ENCODE measurements at regions not wholly inside any gene's neighbourhood (a gene's known extent, or its start where the extent isn't known, plus 50 kb on each side); places are given as distances from the start of the nearest gene placed in this dataset.
A peak's percentile ranks its signal among the peaks of the same experiment; 100 is the strongest.

GRCh38 chr10:113326160-113327111 lies 226.4 kb upstream of the HABP2 start:
- DNase-seq (ENCODE audit: low spot score) = peak; percentile 82

DNA sequence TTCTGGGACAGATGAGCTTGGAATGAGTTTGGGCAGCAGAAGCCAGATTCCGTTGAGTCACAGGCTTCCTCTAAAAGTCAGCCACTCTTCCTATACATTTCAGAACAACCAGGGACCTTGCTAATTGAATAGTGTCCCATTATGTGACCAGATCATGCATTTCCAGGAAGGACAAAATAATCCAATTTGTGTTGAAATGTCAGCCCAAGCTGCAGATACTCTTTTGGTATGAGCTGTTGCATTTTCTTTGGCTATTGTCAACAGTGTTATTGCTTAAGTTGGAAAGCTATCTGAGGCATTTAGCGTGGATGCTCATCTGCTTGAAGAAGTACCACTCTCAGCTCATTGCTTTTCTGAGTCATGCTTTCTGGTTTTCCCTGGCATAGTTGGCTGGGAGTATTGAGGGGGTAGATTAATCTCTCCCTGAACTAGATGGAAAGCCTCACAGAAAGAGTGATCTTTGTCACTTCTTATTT lies 223.7 kb upstream of the HABP2 start:
- DNase-seq (ENCODE audit: low spot score) = no peak

GRCh38 chr10:113331961-113332360 lies 220.9 kb upstream of the HABP2 start:
- no peak for DNase-seq (ENCODE audit: low spot score)

GRCh38 chr10:113333313-113333712 lies 219.5 kb upstream of the HABP2 start:
- DNase-seq (ENCODE audit: low spot score) = no peak

DNA sequence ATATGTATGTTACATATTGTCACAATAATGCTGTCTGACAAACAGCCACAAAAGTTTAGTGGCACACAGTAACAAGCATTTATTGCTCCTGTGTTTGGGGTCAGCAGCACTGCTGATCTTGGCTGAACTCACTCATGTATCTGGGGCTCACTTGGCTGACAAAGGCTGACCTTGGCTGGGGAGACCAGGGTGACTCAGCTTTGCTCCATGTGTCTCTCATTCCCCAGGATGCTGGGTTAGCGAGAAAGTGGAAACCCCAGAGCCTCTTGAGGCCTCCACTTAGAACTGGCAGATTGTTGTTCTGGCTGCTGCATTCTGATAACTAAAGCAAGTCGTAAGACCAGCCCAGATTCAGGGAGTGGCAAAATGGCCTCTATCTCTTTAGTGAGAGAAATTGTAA lies 217.3 kb upstream of the HABP2 start:
- DNase-seq (ENCODE audit: low spot score) = no peak

- DNase-seq (ENCODE audit: low spot score) = no peak
Observed at GRCh38 chr10:113336549-113337130, 216.2 kb upstream of the HABP2 start.

DNA sequence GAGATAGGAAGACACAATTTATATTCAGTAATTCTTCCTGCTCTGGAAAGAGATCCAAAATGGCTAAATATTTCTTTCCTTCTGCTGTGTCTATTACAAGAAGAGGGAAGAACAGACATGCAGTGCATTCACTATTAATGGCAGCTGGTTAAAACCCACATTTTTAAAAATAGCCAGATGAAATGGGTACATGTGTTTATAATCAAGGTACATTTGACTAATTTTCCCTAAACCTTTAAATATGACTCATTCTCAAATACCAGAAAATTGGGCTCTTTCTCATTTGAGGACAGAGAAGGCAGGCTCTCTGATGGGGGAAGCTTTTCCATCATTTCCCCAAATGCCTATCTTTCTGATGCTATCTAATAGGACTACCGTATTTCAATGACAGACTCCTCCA lies 215.7 kb upstream of the HABP2 start:
- no peak for DNase-seq (ENCODE audit: low spot score)

DNA sequence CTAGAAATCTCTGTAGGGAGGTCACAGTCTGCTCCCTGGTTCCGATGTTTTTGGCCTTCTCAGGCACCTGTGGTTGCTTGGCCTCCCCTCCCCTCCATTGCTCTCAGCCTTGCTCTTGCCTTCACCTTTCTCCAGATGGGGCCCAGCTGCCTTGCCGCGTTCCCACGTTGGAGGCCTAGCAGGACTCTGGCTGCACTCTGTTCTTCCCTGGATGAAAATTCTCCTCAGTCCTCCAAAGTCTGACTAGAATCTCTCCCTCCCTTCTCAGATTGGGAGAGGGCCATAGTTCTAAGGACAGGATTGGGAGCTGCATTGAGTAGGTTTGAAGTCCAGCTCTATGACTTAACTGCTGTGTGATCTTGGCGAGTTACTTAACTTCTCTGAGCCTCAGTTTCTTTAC lies 213.7 kb upstream of the HABP2 start:
- DNase-seq (ENCODE audit: low spot score) = no peak

DNA sequence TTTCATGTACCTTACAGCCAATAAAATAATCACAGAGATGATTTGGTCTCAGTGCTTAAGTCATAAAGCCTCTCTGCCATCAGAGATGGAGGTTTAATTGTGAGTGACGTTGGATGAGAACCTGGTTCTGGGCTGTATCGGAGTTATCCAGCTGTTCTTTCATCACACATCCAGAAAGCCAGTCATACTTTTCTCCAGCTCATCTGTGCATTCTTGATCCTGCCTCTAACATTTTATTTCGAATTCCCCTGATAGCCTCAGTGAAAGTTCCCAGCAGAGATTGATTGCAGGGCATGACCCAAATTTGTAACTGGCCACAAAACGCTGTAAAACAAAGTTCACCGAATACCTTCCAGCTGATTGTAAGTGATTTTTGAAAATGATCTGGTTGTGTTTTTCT lies 212.6 kb upstream of the HABP2 start:
- DNase-seq (ENCODE audit: low spot score) = no peak

GRCh38 chr10:113341138-113341537 lies 211.7 kb upstream of the HABP2 start:
- no peak for DNase-seq (ENCODE audit: low spot score)

DNA sequence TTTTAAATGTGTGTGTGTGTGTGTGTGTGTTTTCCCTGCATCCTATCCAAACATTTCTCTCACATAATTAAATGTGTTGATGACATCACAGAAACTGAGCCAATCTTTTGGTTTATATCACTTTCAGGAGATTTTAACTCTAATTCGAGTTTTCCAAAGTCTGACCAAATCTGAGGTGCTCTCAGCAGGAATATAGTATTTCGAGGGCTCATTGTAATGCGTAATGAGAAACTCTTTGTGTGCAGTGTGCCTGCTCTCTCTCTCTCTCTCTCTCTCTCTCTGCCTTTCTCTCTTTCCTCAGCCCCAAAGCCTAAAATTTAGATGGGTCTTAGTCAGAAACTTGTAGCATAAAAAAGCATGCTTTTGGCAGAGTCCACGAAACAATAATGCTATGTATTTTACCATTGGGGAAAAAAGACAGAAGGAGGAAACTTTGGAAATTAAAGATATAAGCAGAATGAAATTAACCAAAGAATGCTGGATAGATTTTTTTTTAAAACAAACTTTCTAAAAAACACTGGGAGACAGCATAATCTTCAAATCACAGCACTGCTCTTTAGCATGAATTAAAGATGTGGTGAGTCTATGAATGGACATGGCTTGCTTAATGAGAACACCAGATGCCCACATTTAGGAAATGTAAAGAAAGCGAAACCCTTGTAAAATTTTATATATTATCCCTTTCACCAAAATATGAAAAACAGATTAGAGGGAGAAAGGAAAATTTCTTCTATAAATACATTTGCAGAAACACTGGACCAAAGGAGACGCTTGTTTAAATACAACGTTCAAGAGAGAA lies 206.8 kb upstream of the HABP2 start:
- no peak for DNase-seq (ENCODE audit: low spot score)

DNA sequence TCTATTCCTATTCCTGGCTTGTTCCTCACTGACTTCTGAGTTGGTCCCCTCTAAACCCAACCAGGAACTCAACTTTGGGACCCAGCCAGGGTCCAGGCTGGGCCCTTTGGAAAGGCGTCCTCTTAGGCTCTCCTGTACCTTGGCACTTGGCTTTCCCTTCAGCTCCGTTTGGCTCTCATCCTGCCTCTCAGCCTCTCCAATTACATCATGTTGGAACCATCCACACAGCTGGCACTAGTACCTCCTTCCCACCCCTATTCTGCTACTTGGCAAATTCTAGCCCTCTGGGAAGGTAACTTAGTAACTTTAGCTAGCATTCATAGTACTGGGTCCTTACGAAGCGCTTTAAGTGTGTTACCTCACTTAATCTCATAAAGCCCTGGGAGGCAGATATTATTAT lies 205.3 kb upstream of the HABP2 start:
- no peak for DNase-seq (ENCODE audit: low spot score)

DNA sequence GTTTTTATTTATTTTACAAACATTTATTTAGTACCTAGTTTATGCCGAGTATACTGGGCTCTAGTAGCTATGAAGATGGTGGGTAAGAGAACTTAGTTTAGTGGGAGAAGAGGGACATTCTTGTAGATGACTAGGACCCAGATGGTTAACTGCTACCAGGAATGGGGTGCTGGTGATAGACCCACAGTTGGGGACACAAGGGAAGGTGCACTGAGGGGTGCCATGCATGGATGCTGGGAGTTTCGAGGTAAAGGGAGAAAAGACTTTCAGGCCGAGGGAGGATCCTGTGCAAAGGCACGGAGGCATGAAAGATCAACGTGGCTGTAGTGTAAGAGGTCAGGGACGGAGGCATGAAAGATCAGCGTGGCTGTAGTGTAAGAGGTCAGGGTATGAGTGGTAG lies 204.2 kb upstream of the HABP2 start:
- no peak for DNase-seq (ENCODE audit: low spot score)

DNA sequence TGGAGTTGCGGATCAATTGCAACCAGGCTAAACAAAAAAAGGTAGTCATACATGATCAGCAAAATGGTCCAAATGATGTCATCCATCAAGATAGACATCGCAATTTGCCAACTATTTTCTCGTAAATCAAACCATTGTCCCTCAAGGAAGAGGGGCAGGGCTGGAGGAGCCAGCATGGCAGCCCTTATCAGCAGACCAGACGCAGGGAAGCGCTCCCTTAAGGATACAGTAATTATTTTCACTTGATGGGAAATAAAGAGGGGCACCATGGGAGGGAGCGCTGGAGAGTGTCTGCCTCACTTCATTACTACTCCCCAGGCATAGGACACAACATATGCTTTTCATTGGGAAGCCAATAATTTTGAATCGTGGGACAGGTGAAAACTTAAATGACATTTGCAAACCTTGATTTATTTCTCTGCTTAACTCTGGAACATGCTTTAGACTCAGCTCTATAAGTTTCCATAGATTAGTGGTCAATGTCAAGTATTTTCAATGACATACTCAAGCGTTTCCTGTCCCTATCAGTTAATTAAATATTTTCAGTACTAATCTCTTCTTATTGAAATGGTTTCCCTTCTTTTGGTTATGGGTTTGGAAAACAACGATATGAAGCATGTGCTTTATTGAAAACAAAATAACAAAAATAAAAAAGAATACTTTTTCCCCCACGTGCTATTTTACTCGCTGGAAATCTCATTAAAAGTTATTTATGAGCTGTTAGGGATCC lies 202.4 kb upstream of the HABP2 start:
- no peak for DNase-seq (ENCODE audit: low spot score)

GRCh38 chr10:113354711-113355110 lies 198.1 kb upstream of the HABP2 start:
- no peak for DNase-seq (ENCODE audit: low spot score)

DNA sequence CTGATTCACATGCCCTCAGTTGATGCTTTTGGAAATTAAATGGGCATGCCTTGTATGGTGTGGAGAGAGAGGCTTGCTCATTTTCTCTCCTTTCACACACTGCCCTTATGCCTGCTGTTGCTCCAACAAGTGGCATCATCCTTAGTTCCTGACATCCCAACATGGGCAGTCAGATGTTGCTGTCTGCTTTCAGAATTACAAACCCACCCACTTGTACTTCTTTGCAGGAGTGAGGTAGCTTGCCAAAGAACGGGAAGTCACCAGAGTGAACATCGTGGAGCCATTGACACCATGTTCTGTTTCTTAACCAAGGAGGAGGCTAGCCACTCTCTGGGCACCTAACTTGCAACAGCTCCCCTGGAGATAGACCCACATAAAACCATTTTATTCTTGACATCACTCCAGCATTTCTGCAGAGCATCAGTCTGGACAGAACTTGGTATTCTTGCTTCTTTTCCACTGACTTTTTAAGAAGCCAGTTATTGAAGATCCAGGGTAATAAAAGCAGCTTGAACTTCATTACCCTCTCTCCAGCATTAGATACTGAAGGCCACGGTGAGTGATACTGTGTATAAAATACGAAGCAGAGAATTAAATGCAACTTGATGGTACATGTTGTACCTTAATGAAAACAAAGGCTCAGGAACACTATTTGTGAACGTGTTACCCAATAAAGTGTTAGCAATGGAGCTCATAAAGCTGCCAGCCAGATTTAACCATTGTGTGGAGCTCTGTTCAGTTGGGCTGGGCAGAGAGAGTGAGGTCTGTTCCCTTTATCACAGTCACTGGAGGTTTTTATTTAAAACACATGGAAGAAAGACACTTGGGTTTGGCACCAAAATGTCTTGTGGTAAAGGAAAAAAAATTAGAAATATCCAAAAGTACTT lies 195.8 kb upstream of the HABP2 start:
- no peak for DNase-seq (ENCODE audit: low spot score)

DNA sequence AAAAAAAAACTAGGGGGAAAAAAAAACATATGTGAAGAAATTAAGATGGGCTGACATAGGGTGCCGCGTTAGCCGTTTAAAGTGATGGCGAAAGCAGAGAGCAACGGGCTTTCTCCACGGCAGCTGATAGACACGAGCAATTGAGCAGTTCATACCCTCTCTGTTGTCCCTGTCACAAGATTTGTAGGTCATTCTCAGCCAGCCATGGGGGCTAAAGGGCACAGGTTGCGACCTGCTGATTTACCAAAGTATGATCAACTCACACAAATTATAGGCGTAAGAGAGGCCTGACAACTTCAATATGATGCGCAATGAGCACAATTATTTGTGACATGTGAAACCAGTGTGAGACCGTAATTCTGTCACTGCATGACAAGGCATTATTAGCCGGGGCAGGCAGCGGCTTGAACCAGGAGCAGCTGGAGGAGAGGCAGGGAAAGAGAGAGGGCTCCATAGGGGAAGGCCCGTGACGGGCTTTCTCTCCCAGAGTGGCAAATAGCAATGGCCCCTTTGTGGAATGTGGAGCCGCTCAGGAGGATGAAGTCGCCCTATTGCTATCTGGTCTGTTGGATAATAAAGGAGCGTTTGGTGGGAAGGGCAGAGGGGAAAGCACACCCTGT lies 195.1 kb upstream of the HABP2 start:
- DNase-seq (ENCODE audit: low spot score) = no peak

- DNase-seq (ENCODE audit: low spot score) = no peak
Observed at GRCh38 chr10:113359655-113360054, 193.2 kb upstream of the HABP2 start.

DNA sequence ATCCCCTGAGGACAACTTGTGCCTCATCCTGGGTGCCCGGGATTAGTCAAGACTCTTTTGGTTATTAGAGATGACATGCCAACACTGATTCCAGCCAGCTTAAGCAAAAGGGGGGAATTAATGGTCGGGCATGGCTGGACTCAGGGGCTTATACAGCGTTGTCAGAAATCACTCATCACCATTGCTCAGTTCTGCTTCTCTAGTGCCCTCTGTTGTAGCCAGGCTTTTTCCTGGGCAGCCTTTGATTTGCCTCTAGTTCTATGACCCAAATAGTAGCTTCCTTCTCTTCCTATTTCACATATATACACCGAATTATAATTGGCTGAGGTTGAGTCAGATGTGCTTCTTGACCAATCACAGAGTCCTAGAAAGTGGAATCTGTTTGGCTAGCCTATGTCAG lies 192.0 kb upstream of the HABP2 start:
- no peak for DNase-seq (ENCODE audit: low spot score)

- DNase-seq (ENCODE audit: low spot score) = peak; percentile 53
Observed at GRCh38 chr10:113362645-113363091, 190.2 kb upstream of the HABP2 start.
